ENCODE measurements at regions not wholly inside any gene's neighbourhood (a gene's known extent, or its start where the extent isn't known, plus 50 kb on each side); places are given as distances from the start of the nearest gene placed in this dataset.

DNA sequence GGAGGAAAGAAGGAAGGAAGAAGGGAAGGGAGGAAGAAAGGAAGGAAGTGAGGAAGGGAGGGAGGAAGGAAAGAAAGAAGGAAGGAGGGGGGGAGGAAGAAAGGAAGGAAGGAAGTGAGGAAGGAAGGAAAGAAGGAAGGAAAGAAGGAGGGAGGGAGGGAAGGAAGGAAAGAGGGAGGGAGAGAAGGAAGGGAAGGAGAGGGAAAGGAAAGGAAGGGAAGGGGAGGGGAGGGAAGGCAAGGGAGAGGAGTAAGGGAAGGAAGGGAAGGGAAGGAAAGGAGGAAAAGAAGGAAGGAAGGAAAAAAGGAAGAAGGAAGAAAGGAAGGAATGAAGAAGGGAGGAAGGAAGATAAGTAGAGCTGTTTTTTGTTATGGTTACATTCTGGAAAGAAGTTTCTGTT is 141.2 kb downstream of the LRRC3B start:
- no peaks in the 10 kb centered on the region for H3K36me3 ChIP-seq (ENCODE audit: control insufficient read depth in 2 of 2, insufficient read depth in 2 of 2, low read length in 1 of 2)
- H3K4me3 ChIP-seq (ENCODE audit: low read length in 2 of 2): no peak overlapping the region
- H3K9me3 ChIP-seq (ENCODE audit: control insufficient read depth in 2 of 2, insufficient read depth in 1 of 2, low read length in 1 of 2): no peaks in the 10 kb centered on the region
- no peaks in the 10 kb centered on the region for H3K4me1 ChIP-seq (ENCODE audit: control insufficient read depth in 2 of 2, insufficient read depth in 2 of 2, low read length in 2 of 2)
- no peak overlapping the region for H3K27ac ChIP-seq (ENCODE audit: low read depth in 1 of 2, low read length in 1 of 2)
- no peak for DNase-seq (ENCODE audit: low read depth in 6 of 9, low spot score in 9 of 9)
- no peaks in the 10 kb centered on the region for H3K27me3 ChIP-seq (ENCODE audit: control insufficient read depth in 2 of 2, insufficient read depth in 1 of 2, low read length in 1 of 2)

DNA sequence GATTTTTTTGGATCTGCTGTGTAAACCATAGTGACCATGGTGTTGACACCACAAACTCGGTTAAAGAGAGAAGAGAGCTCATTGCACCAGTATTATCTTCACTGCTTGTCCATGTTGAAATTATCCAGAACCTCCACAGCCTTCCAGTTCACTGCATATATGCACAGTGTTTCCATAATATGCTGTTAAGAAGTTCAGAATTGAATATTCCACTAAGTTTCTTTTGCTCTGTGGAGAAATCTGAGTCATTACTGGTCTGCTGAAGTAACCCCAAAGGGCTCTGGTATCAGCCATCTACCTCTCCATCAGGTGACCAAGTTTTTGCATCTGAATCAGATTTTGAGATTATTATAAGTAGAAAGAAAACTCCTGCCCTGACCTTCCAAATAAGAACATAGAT is 143.5 kb downstream of the LRRC3B start:
- Histone ChIP-seq H3K4me1 (ENCODE audit: control insufficient read depth in 2 of 2, insufficient read depth in 2 of 2, low read length in 2 of 2) (no peaks in the 10 kb centered on the region), H3K4me3 (ENCODE audit: low read length in 2 of 2) (no peak overlapping the region), H3K9me3 (ENCODE audit: control insufficient read depth in 2 of 2, insufficient read depth in 1 of 2, low read length in 1 of 2) (no peaks in the 10 kb centered on the region), H3K27me3 (ENCODE audit: control insufficient read depth in 2 of 2, insufficient read depth in 1 of 2, low read length in 1 of 2) (no peaks in the 10 kb centered on the region), H3K27ac (ENCODE audit: low read depth in 1 of 2, low read length in 1 of 2) (no peak overlapping the region), H3K36me3 (ENCODE audit: control insufficient read depth in 2 of 2, insufficient read depth in 2 of 2, low read length in 1 of 2) (no peaks in the 10 kb centered on the region)
- DNase-seq (ENCODE audit: low read depth in 6 of 9, low spot score in 9 of 9): no peak
- 83% methylated on average over 1 of the region's 1 CpG for WGBS

DNA sequence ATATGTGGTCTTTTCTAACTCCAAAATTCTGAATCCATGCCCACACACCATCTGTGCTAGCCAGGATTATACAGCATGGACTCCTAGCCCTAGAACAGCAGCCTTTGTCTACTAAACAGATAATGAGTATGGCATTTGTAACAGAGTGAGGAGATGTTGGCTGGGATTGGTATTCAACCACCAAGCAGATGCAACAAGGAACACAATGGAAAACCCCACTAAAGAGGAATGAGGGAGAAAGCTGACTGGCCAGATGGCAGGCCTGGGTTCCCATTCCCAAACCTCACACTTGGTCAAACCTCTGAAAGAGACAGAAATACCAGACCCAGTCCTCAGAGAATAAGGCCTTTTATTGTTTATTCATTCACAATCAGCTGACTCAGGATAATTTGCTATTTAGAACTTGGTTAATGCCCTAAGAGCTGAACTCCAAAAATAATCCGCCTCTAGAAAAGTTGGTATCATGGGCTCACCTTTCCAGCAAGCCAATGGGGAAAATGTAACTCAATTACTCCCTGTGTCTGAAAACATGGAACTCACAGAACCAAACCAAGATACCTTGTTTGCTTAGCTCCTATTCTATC is 145.6 kb downstream of the LRRC3B start:
- Histone ChIP-seq H3K27me3 (ENCODE audit: control insufficient read depth in 2 of 2, insufficient read depth in 1 of 2, low read length in 1 of 2) (no peaks in the 10 kb centered on the region), H3K4me3 (ENCODE audit: low read length in 2 of 2) (no peak overlapping the region), H3K4me1 (ENCODE audit: control insufficient read depth in 2 of 2, insufficient read depth in 2 of 2, low read length in 2 of 2) (no peaks in the 10 kb centered on the region), H3K36me3 (ENCODE audit: control insufficient read depth in 2 of 2, insufficient read depth in 2 of 2, low read length in 1 of 2) (no peaks in the 10 kb centered on the region), H3K27ac (ENCODE audit: low read depth in 1 of 2, low read length in 1 of 2) (no peak overlapping the region), H3K9me3 (ENCODE audit: control insufficient read depth in 2 of 2, insufficient read depth in 1 of 2, low read length in 1 of 2) (peaks cover 0 to 3% of the 10 kb centered on the region in 2 donors)
- no peak for DNase-seq (ENCODE audit: low read depth in 6 of 9, low spot score in 9 of 9)
- 96% methylated on average over 1 of the region's 1 CpG for WGBS

DNA sequence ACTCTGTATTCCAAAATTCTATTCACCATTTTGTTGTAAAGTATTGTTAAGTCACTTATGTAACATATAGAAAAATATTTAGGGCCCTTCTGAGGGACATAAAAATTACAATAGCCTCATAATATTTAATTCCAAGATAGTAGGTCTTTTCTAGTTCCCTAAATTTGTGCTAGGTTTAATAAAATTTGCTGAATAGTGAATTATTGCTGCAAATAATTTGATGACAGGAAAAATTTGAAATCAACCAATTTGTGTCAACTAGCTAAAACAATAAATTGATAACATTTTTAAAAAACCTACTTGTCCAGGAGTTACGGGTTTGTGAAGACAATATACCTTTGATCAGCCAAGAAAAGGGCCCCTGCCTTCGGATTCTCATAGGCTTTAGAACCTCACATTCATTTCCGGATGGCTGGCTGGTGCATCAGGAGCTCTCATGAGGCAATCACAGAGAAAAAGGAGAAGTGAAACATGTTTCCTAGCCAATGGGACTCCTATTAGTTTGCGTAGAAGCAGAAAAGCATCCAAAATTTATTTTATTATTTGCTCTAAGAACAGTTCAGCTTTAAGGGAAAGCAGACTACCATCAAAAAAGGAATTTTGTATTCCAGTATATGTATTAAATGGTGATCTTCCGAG is 177.2 kb downstream of the LRRC3B start:
- 82% methylated on average over 5 of the region's 5 CpGs for WGBS
- H3K4me1 ChIP-seq (ENCODE audit: control insufficient read depth in 2 of 2, insufficient read depth in 2 of 2, low read length in 2 of 2): no peaks in the 10 kb centered on the region

DNA sequence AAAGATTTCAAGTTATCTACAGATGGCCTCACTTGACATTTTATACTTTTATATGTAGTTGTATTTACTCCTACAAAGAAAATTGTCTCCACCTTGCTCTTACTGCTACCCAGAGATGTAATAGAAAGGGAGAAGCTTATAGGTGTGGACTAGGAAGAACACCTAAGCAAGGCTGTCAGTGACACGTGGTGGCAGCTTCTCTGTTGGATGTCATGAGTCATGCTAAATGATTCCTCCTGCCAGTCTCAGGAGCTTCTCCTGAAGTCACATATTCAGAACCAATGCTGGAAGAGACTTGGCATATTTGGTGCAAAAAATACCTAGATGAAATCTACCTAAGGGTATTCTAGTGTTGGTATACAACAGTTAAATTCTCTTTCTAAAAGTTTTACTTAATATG is 184.7 kb downstream of the LRRC3B start:
- H3K27me3 ChIP-seq (ENCODE audit: control insufficient read depth in 2 of 2, insufficient read depth in 1 of 2, low read length in 1 of 2): no peaks in the 10 kb centered on the region
- no peak overlapping the region for H3K4me3 ChIP-seq (ENCODE audit: low read length in 2 of 2)
- no peaks in the 10 kb centered on the region for H3K36me3 ChIP-seq (ENCODE audit: control insufficient read depth in 2 of 2, insufficient read depth in 2 of 2, low read length in 1 of 2)
- no peaks in the 10 kb centered on the region for H3K9me3 ChIP-seq (ENCODE audit: control insufficient read depth in 2 of 2, insufficient read depth in 1 of 2, low read length in 1 of 2)
- no peak for DNase-seq (ENCODE audit: low read depth in 6 of 9, low spot score in 9 of 9)
- no peaks in the 10 kb centered on the region for H3K4me1 ChIP-seq (ENCODE audit: control insufficient read depth in 2 of 2, insufficient read depth in 2 of 2, low read length in 2 of 2)
- H3K27ac ChIP-seq (ENCODE audit: low read depth in 1 of 2, low read length in 1 of 2): no peak overlapping the region
- 59% methylated on average over 1 of the region's 1 CpG for WGBS

More for the DNA sequence above, 177.2 kb downstream of the LRRC3B start:
- Histone ChIP-seq H3K36me3 (ENCODE audit: control insufficient read depth in 2 of 2, insufficient read depth in 2 of 2, low read length in 1 of 2) (no peaks in the 10 kb centered on the region), H3K27me3 (ENCODE audit: control insufficient read depth in 2 of 2, insufficient read depth in 1 of 2, low read length in 1 of 2) (no peaks in the 10 kb centered on the region), H3K4me3 (ENCODE audit: low read length in 2 of 2) (no peak overlapping the region), H3K27ac (ENCODE audit: low read depth in 1 of 2, low read length in 1 of 2) (no peak overlapping the region), H3K9me3 (ENCODE audit: control insufficient read depth in 2 of 2, insufficient read depth in 1 of 2, low read length in 1 of 2) (no peaks in the 10 kb centered on the region)
- no peak for DNase-seq (ENCODE audit: low read depth in 6 of 9, low spot score in 9 of 9)

DNA sequence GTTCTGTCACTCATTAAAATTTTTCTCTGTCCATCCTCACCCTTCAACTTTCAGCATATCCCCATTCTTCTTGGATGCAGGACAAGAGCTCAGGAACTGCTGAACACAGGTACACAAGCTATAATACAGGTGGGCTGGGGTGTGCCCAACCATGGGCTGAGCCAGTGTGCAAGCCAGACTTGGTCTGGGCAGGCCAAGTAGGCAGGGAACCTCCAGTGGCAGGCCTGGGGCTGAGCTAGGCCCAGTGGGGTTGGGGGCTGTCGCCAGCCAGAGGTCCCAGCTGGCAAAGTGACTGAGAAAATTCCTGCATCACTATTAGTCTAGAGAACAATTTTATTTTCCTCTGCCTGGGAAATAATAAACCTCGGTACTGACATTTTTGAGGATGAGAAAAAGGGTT is 202.9 kb downstream of the LRRC3B start:
- WGBS: 89% methylated on average over 2 of the region's 2 CpGs
- no peak overlapping the region for H3K4me3 ChIP-seq (ENCODE audit: low read length in 2 of 2)
- no peak overlapping the region for H3K27ac ChIP-seq (ENCODE audit: low read depth in 1 of 2, low read length in 1 of 2)
- no peaks in the 10 kb centered on the region for H3K36me3 ChIP-seq (ENCODE audit: control insufficient read depth in 2 of 2, insufficient read depth in 2 of 2, low read length in 1 of 2)
- no peaks in the 10 kb centered on the region for H3K27me3 ChIP-seq (ENCODE audit: control insufficient read depth in 2 of 2, insufficient read depth in 1 of 2, low read length in 1 of 2)
- DNase-seq (ENCODE audit: low read depth in 6 of 9, low spot score in 9 of 9): no peak
- H3K9me3 ChIP-seq (ENCODE audit: control insufficient read depth in 2 of 2, insufficient read depth in 1 of 2, low read length in 1 of 2): peaks cover 3 to 21% of the 10 kb centered on the region in 2 donors
- no peaks in the 10 kb centered on the region for H3K4me1 ChIP-seq (ENCODE audit: control insufficient read depth in 2 of 2, insufficient read depth in 2 of 2, low read length in 2 of 2)

DNA sequence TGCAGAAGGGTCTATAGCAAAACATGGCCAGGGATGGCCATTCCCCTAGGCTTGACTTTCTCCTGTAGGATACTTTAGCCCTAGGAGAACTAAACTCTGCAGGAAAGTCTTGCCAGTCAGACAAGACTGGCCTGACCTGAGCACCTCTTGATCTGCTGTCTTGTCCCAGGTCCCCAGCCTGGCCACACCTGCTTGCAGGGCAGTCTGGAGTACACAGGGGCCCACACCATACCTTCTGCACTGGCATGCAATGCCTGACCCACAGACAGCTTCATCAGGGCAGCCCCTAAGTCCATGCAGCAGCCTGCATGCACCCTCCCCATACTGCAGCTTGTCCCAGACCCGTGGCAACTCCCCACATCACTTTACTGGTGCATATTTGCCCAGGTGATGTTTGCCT is 204.6 kb downstream of the LRRC3B start:
- Histone ChIP-seq H3K4me1 (ENCODE audit: control insufficient read depth in 2 of 2, insufficient read depth in 2 of 2, low read length in 2 of 2) (no peaks in the 10 kb centered on the region), H3K36me3 (ENCODE audit: control insufficient read depth in 2 of 2, insufficient read depth in 2 of 2, low read length in 1 of 2) (no peaks in the 10 kb centered on the region), H3K4me3 (ENCODE audit: low read length in 2 of 2) (no peak overlapping the region), H3K27ac (ENCODE audit: low read depth in 1 of 2, low read length in 1 of 2) (no peak overlapping the region), H3K9me3 (ENCODE audit: control insufficient read depth in 2 of 2, insufficient read depth in 1 of 2, low read length in 1 of 2) (peaks cover 3 to 18% of the 10 kb centered on the region in 2 donors), H3K27me3 (ENCODE audit: control insufficient read depth in 2 of 2, insufficient read depth in 1 of 2, low read length in 1 of 2) (no peaks in the 10 kb centered on the region)
- 30% methylated on average over 1 of the region's 1 CpG for WGBS
- DNase-seq (ENCODE audit: low read depth in 6 of 9, low spot score in 9 of 9): no peak

DNA sequence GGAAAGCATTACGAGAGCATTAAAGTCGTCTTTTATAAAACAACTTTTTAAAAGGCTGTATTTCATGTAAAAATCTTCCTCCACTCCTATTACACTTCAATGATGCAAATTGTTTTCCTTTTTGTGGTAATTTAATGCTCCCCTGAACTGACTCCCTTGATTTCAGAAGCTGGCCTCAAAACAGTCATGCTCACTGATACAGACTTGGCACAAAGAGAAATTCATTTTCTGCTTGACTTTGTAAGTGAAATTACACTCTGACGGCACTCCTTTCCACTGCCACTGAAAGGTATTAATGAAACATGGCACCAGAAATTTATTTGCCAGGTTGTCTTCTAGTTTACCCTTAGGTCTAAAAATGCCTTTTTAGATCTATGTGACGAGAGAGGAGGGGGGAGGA is 215.5 kb downstream of the LRRC3B start:
- peak in 1 of 9 donors; percentile 9 for DNase-seq (ENCODE audit: low read depth in 6 of 9, low spot score in 9 of 9)
- H3K4me1 ChIP-seq (ENCODE audit: control insufficient read depth in 2 of 2, insufficient read depth in 2 of 2, low read length in 2 of 2): no peaks in the 10 kb centered on the region
- no peak overlapping the region for H3K4me3 ChIP-seq (ENCODE audit: low read length in 2 of 2)
- WGBS: 88% methylated on average over 4 of the region's 4 CpGs
- peak overlapping the region in 1 of 2 donors; percentile 23 for H3K27ac ChIP-seq (ENCODE audit: low read depth in 1 of 2, low read length in 1 of 2)
- no peaks in the 10 kb centered on the region for H3K27me3 ChIP-seq (ENCODE audit: control insufficient read depth in 2 of 2, insufficient read depth in 1 of 2, low read length in 1 of 2)
- no peaks in the 10 kb centered on the region for H3K36me3 ChIP-seq (ENCODE audit: control insufficient read depth in 2 of 2, insufficient read depth in 2 of 2, low read length in 1 of 2)
- no peaks in the 10 kb centered on the region for H3K9me3 ChIP-seq (ENCODE audit: control insufficient read depth in 2 of 2, insufficient read depth in 1 of 2, low read length in 1 of 2)

DNA sequence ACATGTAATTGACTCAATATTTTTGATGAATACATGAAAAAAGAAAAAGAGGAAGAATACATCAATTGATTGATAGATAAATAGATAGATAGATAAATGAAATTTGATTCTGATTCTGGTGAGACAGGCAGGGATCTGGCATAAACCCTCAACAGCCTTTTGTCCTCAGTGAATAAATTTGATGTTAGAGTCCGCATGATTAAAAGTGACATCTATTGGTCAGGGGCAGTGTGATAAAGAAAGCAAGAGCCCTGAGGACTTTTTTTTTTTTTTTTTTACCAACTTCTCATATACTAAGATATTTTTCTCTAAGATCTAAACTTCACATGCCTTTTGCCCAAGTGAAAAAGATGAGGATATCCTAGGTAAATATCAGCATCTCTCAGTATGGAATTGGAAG is 216.4 kb downstream of the LRRC3B start:
- Histone ChIP-seq H3K4me3 (ENCODE audit: low read length in 2 of 2) (no peak overlapping the region), H3K4me1 (ENCODE audit: control insufficient read depth in 2 of 2, insufficient read depth in 2 of 2, low read length in 2 of 2) (no peaks in the 10 kb centered on the region), H3K9me3 (ENCODE audit: control insufficient read depth in 2 of 2, insufficient read depth in 1 of 2, low read length in 1 of 2) (no peaks in the 10 kb centered on the region), H3K27ac (ENCODE audit: low read depth in 1 of 2, low read length in 1 of 2) (peak overlapping the region in 1 of 2 donors; percentile 14), H3K36me3 (ENCODE audit: control insufficient read depth in 2 of 2, insufficient read depth in 2 of 2, low read length in 1 of 2) (no peaks in the 10 kb centered on the region), H3K27me3 (ENCODE audit: control insufficient read depth in 2 of 2, insufficient read depth in 1 of 2, low read length in 1 of 2) (no peaks in the 10 kb centered on the region)
- WGBS: 100% methylated on average over 1 of the region's 1 CpG
- DNase-seq (ENCODE audit: low read depth in 6 of 9, low spot score in 9 of 9): no peak
